Endothelial cell of umbilical vein (primary cell): ENCODE measurements at regions not wholly inside any gene's neighbourhood (a gene's known extent, or its start where the extent isn't known, plus 50 kb on each side); places are given as distances from the start of the nearest gene placed in this dataset.

Experiments
- BruUV-seq: library from RNA; stranded (reverse); fragments of 400-500 nt; replicated peaks from 2 replicates; lab custom pipeline; 2021; lab: Mats Ljungman, UMichigan
- CTCF ChIA-PET: fragments of 300-600, 350-600 bp; sonication (Branson Sonifier 250); formaldehyde crosslinking; loops from one replicate; lab custom pipeline; 2021; ENCODE audit warnings: antibody characterized with exemption, inconsistent platforms; lab: Charles Lee
- POLR2A ChIA-PET: fragments of 300-600, 350-600 bp; sonication (Branson Sonifier 250); formaldehyde crosslinking; loops from one replicate; lab custom pipeline; 2021; ENCODE audit warnings: antibody characterized with exemption, inconsistent platforms; lab: Charles Lee
- DNase-seq: peaks from one replicate; pipeline ENCODE4 v3.0.0-alpha.2; 2011; ENCODE audit warnings: low read depth, low spot score
- FAIRE-seq: peaks from 2 replicates; lab custom pipeline; 2011; peaks lifted over from hg19 to GRCh38; lab: Jason Lieb, UNC
- H2AFZ ChIP-seq: 2 replicates; pipeline ENCODE4 v1.6.0; 2012; ENCODE audit warnings: low read depth, low read length, control low read depth, inconsistent platforms
- H3K27ac ChIP-seq: 2 replicates; pipeline ENCODE4 v1.5.1; 2011; ENCODE audit warnings: low read depth, mild to moderate bottlenecking, control low read depth, low read length, moderate library complexity; ENCODE audit not compliant: insufficient read depth
- H3K27me3 ChIP-seq, 2 experiments: 2 replicates each; pipeline versions ENCODE4 v1.6.0 to v1.6.1; 2011; ENCODE audit warnings: low read length in 2 of 2, mixed read lengths in 1 of 2; ENCODE audit not compliant: control insufficient read depth in 2 of 2, insufficient read depth in 2 of 2
- H3K36me3 ChIP-seq, 2 experiments: 2 replicates in 1 of 2; 3 replicates in 1 of 2; pipeline ENCODE4 v1.5.1; 2011; ENCODE audit warnings: low read length in 2 of 2, mild to moderate bottlenecking in 1 of 2, moderate library complexity in 1 of 2; ENCODE audit not compliant: control insufficient read depth in 2 of 2, insufficient read depth in 2 of 2; ENCODE audit errors: extremely low read depth in 1 of 2
- H3K4me1 ChIP-seq: 3 replicates; pipeline ENCODE4 v1.5.1; 2011; ENCODE audit warnings: mild to moderate bottlenecking, low read length; ENCODE audit not compliant: control insufficient read depth, insufficient read depth; ENCODE audit errors: extremely low read depth
- H3K4me2 ChIP-seq: 2 replicates; pipeline ENCODE4 v1.6.1; 2011; ENCODE audit warnings: low read length, control low read depth, mixed read lengths; ENCODE audit not compliant: insufficient read depth
- H3K4me3 ChIP-seq, 3 experiments: fragments of 200-600 bp in 1 of 3; sonication (generic), shearing (Covaris generic) in 1 of 3; replicated peaks in 1 of 3; 2 replicates each; pipeline ENCODE4 v1.5.1; 2011 to 2016; ENCODE audit warnings: control low read depth in 3 of 3, low read length in 3 of 3, mild to moderate bottlenecking in 2 of 3, inconsistent platforms in 1 of 3, low read depth in 1 of 3, moderate library complexity in 1 of 3; ENCODE audit not compliant: insufficient read depth in 1 of 3
- H3K79me2 ChIP-seq: 2 replicates; pipeline ENCODE4 v1.6.0; 2012; ENCODE audit warnings: low read length, inconsistent platforms; ENCODE audit not compliant: control insufficient read depth, insufficient read depth
- H3K9ac ChIP-seq: replicated peaks from 2 replicates; pipeline ENCODE3; 2011; ENCODE audit warnings: low read length, control low read depth; ENCODE audit not compliant: insufficient read depth; ENCODE audit errors: extremely low read depth
- H3K9me1 ChIP-seq: replicated peaks from 3 replicates; pipeline ENCODE4 v1.6.0; 2011; ENCODE audit warnings: mild to moderate bottlenecking, low read length; ENCODE audit not compliant: control insufficient read depth, insufficient read depth; ENCODE audit errors: extremely low read depth
- H3K9me3 ChIP-seq: replicated peaks from 2 replicates; pipeline ENCODE4 v1.5.1; 2012; ENCODE audit warnings: low read length, inconsistent platforms; ENCODE audit not compliant: control insufficient read depth, insufficient read depth
- H4K20me1 ChIP-seq: replicated peaks from 2 replicates; pipeline ENCODE3; 2011; ENCODE audit warnings: mild to moderate bottlenecking, low read length; ENCODE audit not compliant: control insufficient read depth, insufficient read depth; ENCODE audit errors: extremely low read depth
- EZH2 ChIP-seq: IDR thresholded peaks from 2 replicates; pipeline ENCODE4 v1.6.1; 2012; ENCODE audit warnings: borderline replicate concordance, low read depth, mild to moderate bottlenecking, moderate library complexity, low read length, inconsistent platforms; ENCODE audit not compliant: severe bottlenecking
- FOS ChIP-seq: IDR thresholded peaks from 2 replicates; pipeline ENCODE4 v1.6.1; 2011; ENCODE audit warnings: mild to moderate bottlenecking, low read length, moderate library complexity, borderline replicate concordance; ENCODE audit not compliant: insufficient read depth
- GATA2 ChIP-seq: IDR thresholded peaks from 2 replicates; pipeline ENCODE4 v1.7.0; 2011; ENCODE audit warnings: low read depth, mild to moderate bottlenecking, moderate library complexity, mixed read lengths, low read length; ENCODE audit not compliant: insufficient read length, insufficient read depth
- JUN ChIP-seq: IDR thresholded peaks from 2 replicates; pipeline ENCODE4 v1.6.1; 2011; ENCODE audit warnings: borderline replicate concordance, low read depth; ENCODE audit not compliant: insufficient read length, insufficient read depth
- MAX ChIP-seq: IDR thresholded peaks from 2 replicates; pipeline ENCODE4 v1.6.1; 2011; ENCODE audit not compliant: insufficient read depth, insufficient read length
- MYC ChIP-seq: IDR thresholded peaks from one replicate; pipeline ENCODE4 v1.6.1; 2011; ENCODE audit warnings: mild to moderate bottlenecking, low read depth, low read length
- POLR2A ChIP-seq: IDR thresholded peaks from 2 replicates; pipeline ENCODE4 v1.6.1; 2012; ENCODE audit warnings: low read depth, mild to moderate bottlenecking, control low read depth, low read length
- POLR2AphosphoS5 ChIP-seq: IDR thresholded peaks from 2 replicates; pipeline ENCODE4 v1.6.1; 2012; ENCODE audit warnings: low read depth, mild to moderate bottlenecking, control low read depth, low read length, moderate library complexity; ENCODE audit not compliant: insufficient read depth
- dilution Hi-C: fragments of 300-500 bp; cut with MboI; formaldehyde crosslinking; loops from one replicate; pipeline ENCODE4 v1.15.0; 2019; ENCODE audit warnings: low sequenced_read_pairs; ENCODE audit not compliant: extremely low pct_ligation_motif_present
- intact Hi-C: fragments of 100-400 bp; cut with micrococcal nuclease; formaldehyde crosslinking; loops from one replicate; pipeline ENCODE4 v1.10.0; 2022
- TF ChIP-seq, protein P1 (sequence below), 2 donors: IDR thresholded peaks; 1 replicate in 1 of 2; 2 replicates in 1 of 2; pipeline ENCODE4 v1.5.1; 2011; ENCODE audit warnings: low read length in 2 of 2, mild to moderate bottlenecking in 2 of 2, moderate library complexity in 2 of 2, control low read depth in 1 of 2, inconsistent platforms in 1 of 2, low read depth in 1 of 2; ENCODE audit not compliant: insufficient read depth in 1 of 2; ENCODE audit errors: extremely low read depth in 1 of 2

DNA sequence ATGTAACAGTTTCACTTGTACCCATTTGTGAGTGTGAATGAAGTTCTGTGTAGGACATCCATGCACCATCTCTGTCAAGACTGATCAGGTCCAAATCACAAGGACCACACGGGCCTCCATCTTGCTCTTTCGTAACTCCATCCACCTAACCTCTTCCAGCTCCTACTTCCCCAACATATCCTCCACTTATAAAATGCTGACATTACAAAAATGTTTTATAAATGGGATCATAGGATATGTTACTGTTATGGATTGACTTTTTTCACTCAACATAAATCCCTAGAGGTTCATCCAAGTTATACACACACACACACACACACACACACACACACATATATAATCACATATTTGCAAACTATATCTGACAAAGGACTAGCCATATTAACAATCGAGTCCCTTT lies 476.8 kb downstream of the ZNF516 start:
- no peaks in the 10 kb centered on the region for H3K27me3 ChIP-seq
- H4K20me1 ChIP-seq = no peaks in the 10 kb centered on the region
- H3K9me1 ChIP-seq = no peaks in the 10 kb centered on the region
- no peak for DNase-seq
- H3K9ac ChIP-seq = no peak overlapping the region
- no peak overlapping the region for H3K27ac ChIP-seq
- H2AFZ ChIP-seq = no peak overlapping the region
- dilution Hi-C loops = no loop called here
- intact Hi-C loops = no loop called here
- POLR2A ChIA-PET = no interaction called here
- H3K79me2 ChIP-seq = no peaks in the 10 kb centered on the region
- no TSS peak for BruUV-seq
- no peak for FAIRE-seq
- no peak overlapping the region for H3K4me2 ChIP-seq
- no peak overlapping the region for H3K4me3 ChIP-seq
- no peaks in the 10 kb centered on the region for H3K4me1 ChIP-seq
- H3K36me3 ChIP-seq = no peaks in the 10 kb centered on the region
- no peaks in the 10 kb centered on the region for H3K9me3 ChIP-seq
- no peak for TF ChIP-seq POLR2AphosphoS5
- no peak for TF ChIP-seq MYC
- no peak for TF ChIP-seq POLR2A
- no peak for TF ChIP-seq JUN
- TF ChIP-seq GATA2 = no peak
- TF ChIP-seq, protein P1, sequence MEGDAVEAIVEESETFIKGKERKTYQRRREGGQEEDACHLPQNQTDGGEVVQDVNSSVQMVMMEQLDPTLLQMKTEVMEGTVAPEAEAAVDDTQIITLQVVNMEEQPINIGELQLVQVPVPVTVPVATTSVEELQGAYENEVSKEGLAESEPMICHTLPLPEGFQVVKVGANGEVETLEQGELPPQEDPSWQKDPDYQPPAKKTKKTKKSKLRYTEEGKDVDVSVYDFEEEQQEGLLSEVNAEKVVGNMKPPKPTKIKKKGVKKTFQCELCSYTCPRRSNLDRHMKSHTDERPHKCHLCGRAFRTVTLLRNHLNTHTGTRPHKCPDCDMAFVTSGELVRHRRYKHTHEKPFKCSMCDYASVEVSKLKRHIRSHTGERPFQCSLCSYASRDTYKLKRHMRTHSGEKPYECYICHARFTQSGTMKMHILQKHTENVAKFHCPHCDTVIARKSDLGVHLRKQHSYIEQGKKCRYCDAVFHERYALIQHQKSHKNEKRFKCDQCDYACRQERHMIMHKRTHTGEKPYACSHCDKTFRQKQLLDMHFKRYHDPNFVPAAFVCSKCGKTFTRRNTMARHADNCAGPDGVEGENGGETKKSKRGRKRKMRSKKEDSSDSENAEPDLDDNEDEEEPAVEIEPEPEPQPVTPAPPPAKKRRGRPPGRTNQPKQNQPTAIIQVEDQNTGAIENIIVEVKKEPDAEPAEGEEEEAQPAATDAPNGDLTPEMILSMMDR (IDR thresholded peaks at IDR 0.05; ENCODE audit: extremely low read depth in 1 of 2, insufficient read depth in 1 of 2, low read depth in 1 of 2, low read length in 2 of 2) = no peak
- no peak for TF ChIP-seq EZH2
- no peak for TF ChIP-seq MAX
- no peak for TF ChIP-seq FOS
- CTCF ChIA-PET = no interaction called here
